ENCODE measurements at regions not wholly inside any gene's neighbourhood (a gene's known extent, or its start where the extent isn't known, plus 50 kb on each side); places are given as distances from the start of the nearest gene placed in this dataset.

DNA sequence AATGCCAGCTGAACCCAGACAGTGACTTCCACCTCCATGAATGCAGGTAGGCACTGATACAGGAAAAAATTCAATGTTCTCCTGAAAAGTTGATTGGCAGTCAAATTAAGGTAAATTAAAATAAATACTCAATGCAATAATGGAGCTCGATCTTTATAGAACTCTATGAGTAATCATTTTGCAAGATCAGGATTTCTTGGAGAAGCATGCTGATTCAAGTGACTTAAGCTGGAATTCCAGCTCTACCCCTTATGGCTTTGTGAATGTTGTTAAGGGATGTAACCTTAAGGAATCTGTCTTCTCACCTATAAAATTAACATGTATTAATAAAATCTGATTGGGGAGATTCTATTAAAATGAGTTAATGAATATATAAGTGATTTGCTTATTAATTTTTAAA, 145.1 kb downstream of the QPCT start:
- no peaks in the 10 kb centered on the region for H3K79me2 ChIP-seq (ENCODE audit: insufficient read depth, low read length)
- H3K9ac ChIP-seq (ENCODE audit: low read length) = no peak overlapping the region
- H3K4me3 ChIP-seq (ENCODE audit: low read depth, low read length, poor library complexity, severe bottlenecking) = no peak overlapping the region
- H3K27me3 ChIP-seq (ENCODE audit: insufficient read depth, low read length) = no peaks in the 10 kb centered on the region
- H3K27ac ChIP-seq (ENCODE audit: low read depth, low read length, poor library complexity, severe bottlenecking) = no peak overlapping the region
- H3K4me2 ChIP-seq (ENCODE audit: low read length) = no peak overlapping the region
- no peaks in the 10 kb centered on the region for H4K20me1 ChIP-seq (ENCODE audit: insufficient read depth, low read length)
- H3K36me3 ChIP-seq (ENCODE audit: insufficient read depth, low read length) = no peaks in the 10 kb centered on the region
- H3K4me1 ChIP-seq (ENCODE audit: insufficient read depth, low read length, severe bottlenecking) = no peaks in the 10 kb centered on the region
- no peaks in the 10 kb centered on the region for H3K9me3 ChIP-seq (ENCODE audit: low read length)
- no peaks in the 10 kb centered on the region for H3K9me2 ChIP-seq (ENCODE audit: low read depth, low read length)
- no peak for TF ChIP-seq EZH2 (IDR thresholded peaks at IDR 0.05; ENCODE audit: borderline replicate concordance, low read length)
- TF ChIP-seq, protein P1, sequence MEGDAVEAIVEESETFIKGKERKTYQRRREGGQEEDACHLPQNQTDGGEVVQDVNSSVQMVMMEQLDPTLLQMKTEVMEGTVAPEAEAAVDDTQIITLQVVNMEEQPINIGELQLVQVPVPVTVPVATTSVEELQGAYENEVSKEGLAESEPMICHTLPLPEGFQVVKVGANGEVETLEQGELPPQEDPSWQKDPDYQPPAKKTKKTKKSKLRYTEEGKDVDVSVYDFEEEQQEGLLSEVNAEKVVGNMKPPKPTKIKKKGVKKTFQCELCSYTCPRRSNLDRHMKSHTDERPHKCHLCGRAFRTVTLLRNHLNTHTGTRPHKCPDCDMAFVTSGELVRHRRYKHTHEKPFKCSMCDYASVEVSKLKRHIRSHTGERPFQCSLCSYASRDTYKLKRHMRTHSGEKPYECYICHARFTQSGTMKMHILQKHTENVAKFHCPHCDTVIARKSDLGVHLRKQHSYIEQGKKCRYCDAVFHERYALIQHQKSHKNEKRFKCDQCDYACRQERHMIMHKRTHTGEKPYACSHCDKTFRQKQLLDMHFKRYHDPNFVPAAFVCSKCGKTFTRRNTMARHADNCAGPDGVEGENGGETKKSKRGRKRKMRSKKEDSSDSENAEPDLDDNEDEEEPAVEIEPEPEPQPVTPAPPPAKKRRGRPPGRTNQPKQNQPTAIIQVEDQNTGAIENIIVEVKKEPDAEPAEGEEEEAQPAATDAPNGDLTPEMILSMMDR (IDR thresholded peaks at IDR 0.05; ENCODE audit: low read length) = no peak
- H2AFZ ChIP-seq (ENCODE audit: low read length) = no peak overlapping the region
- H3F3A ChIP-seq (ENCODE audit: insufficient read depth, low read length) = no peaks in the 10 kb centered on the region

DNA sequence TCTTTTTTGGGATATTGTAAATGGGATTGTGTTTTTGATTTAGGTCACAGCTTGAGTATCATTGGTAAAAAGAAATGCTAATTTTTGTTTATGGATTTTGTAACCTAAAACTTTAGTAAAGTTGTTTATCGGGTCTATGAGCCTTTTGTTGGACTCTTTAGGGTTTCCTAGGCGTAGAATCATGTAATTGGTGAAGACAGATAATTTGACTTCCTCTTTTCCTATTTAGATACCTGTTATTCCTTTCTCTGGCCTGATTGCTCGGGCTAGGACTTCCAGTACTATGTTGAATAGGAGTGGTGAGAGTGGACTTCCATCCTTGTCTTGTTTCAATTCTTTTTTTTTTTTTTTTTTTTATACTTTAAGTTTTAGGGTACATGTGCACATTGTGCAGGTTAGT, 149.0 kb downstream of the QPCT start:
- no peaks in the 10 kb centered on the region for H3K4me1 ChIP-seq (ENCODE audit: insufficient read depth, low read length, severe bottlenecking)
- H3K4me3 ChIP-seq (ENCODE audit: low read depth, low read length, poor library complexity, severe bottlenecking) = no peak overlapping the region
- H3K36me3 ChIP-seq (ENCODE audit: insufficient read depth, low read length) = no peaks in the 10 kb centered on the region
- no peak overlapping the region for H3K9ac ChIP-seq (ENCODE audit: low read length)
- no peaks in the 10 kb centered on the region for H3K79me2 ChIP-seq (ENCODE audit: insufficient read depth, low read length)
- H3K27me3 ChIP-seq (ENCODE audit: insufficient read depth, low read length) = no peaks in the 10 kb centered on the region
- no peaks in the 10 kb centered on the region for H3F3A ChIP-seq (ENCODE audit: insufficient read depth, low read length)
- H4K20me1 ChIP-seq (ENCODE audit: insufficient read depth, low read length) = no peaks in the 10 kb centered on the region
- no peak overlapping the region for H3K4me2 ChIP-seq (ENCODE audit: low read length)
- TF ChIP-seq EZH2 (IDR thresholded peaks at IDR 0.05; ENCODE audit: borderline replicate concordance, low read length) = no peak
- TF ChIP-seq, protein P1 (IDR thresholded peaks at IDR 0.05; ENCODE audit: low read length) = no peak
- no peak overlapping the region for H2AFZ ChIP-seq (ENCODE audit: low read length)
- no peak overlapping the region for H3K27ac ChIP-seq (ENCODE audit: low read depth, low read length, poor library complexity, severe bottlenecking)
- no peaks in the 10 kb centered on the region for H3K9me3 ChIP-seq (ENCODE audit: low read length)
- H3K9me2 ChIP-seq (ENCODE audit: low read depth, low read length) = no peaks in the 10 kb centered on the region

DNA sequence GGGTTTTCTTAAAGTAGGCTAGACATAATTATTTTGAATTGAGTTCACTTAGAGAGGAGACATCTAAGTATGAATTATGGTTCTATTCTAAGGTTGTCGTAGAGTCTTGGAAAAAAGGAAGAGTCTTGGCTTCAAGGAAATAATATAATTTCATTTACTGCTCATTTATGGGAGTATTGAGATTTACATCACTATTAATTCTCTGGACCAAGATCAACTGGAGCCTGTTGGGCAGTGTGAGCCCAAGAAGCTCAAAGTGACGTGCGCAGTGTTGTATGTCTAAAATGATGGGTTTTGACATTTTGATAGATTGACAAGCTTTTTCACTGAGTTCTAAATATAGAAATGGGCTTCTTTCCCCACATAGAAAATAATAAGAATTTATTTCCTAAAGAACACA, 154.7 kb downstream of the QPCT start:
- Histone ChIP-seq H3K4me1 (ENCODE audit: insufficient read depth, low read length, severe bottlenecking) (no peaks in the 10 kb centered on the region), H2AFZ (ENCODE audit: low read length) (no peak overlapping the region)
- TF ChIP-seq EZH2 (IDR thresholded peaks at IDR 0.05; ENCODE audit: borderline replicate concordance, low read length) = no peak
- TF ChIP-seq, protein P1 (IDR thresholded peaks at IDR 0.05; ENCODE audit: low read length) = no peak

More for the DNA sequence above, 154.7 kb downstream of the QPCT start:
- Histone ChIP-seq H3K27ac (ENCODE audit: low read depth, low read length, poor library complexity, severe bottlenecking) (no peak overlapping the region), H4K20me1 (ENCODE audit: insufficient read depth, low read length) (no peaks in the 10 kb centered on the region), H3K36me3 (ENCODE audit: insufficient read depth, low read length) (no peaks in the 10 kb centered on the region), H3K4me2 (ENCODE audit: low read length) (no peak overlapping the region), H3K27me3 (ENCODE audit: insufficient read depth, low read length) (no peaks in the 10 kb centered on the region), H3K4me3 (ENCODE audit: low read depth, low read length, poor library complexity, severe bottlenecking) (no peak overlapping the region), H3F3A (ENCODE audit: insufficient read depth, low read length) (no peaks in the 10 kb centered on the region), H3K9me3 (ENCODE audit: low read length) (no peaks in the 10 kb centered on the region), H3K79me2 (ENCODE audit: insufficient read depth, low read length) (no peaks in the 10 kb centered on the region), H3K9ac (ENCODE audit: low read length) (no peak overlapping the region), H3K9me2 (ENCODE audit: low read depth, low read length) (no peaks in the 10 kb centered on the region)
